ACHN (cell line): ENCODE measurements at regions not wholly inside any gene's neighbourhood (a gene's known extent, or its start where the extent isn't known, plus 50 kb on each side); places are given as distances from the start of the nearest gene placed in this dataset.
A peak's percentile ranks its signal among the peaks of the same experiment; 100 is the strongest.
"Not testable (repeated sequence)": the region's sequence is repeated elsewhere in the genome, so short reads cannot be mapped to it uniquely, and the experiment has no call there.

ENCODE experiments used
- DNase-seq: peaks from one replicate; pipeline ENCODE4 v3.0.0-alpha.2; 2015
- in situ Hi-C: cut with HindIII; loops from 2 replicates; pipeline ENCODE4 v1.10.0; 2017; ENCODE audit warnings: low sequenced_read_pairs, low pct_ligation_motif_present, low pct_unique_long_range_greater_than_20kb

- in situ Hi-C loops = no loop called here
- no peak for DNase-seq
Observed at GRCh38 chr11:97610854-97611253, 1221.0 kb downstream of the JRKL start.

GRCh38 chr11:97611345-97611744 is 1221.5 kb downstream of the JRKL start:
- DNase-seq = no peak
- in situ Hi-C loops = no loop called here

GRCh38 chr11:97614606-97615005 is 1224.8 kb downstream of the JRKL start:
- in situ Hi-C loops = no loop called here
- no peak for DNase-seq

GRCh38 chr11:97615546-97615945 is 1225.7 kb downstream of the JRKL start:
- no peak for DNase-seq
- in situ Hi-C loops = no loop called here

- DNase-seq = no peak
- in situ Hi-C loops = no loop called here
Observed at GRCh38 chr11:97617031-97617430, 1227.2 kb downstream of the JRKL start.

GRCh38 chr11:97620007-97620406 is 1230.2 kb downstream of the JRKL start:
- in situ Hi-C loops = no loop called here
- DNase-seq = no peak

GRCh38 chr11:97621282-97621681 is 1231.5 kb downstream of the JRKL start:
- no peak for DNase-seq
- in situ Hi-C loops = no loop called here

GRCh38 chr11:97622795-97623194 is 1233.0 kb downstream of the JRKL start:
- in situ Hi-C loops = no loop called here
- no peak for DNase-seq

- DNase-seq, in situ Hi-C loops: not testable (repeated sequence)
Observed at GRCh38 chr11:97636741-97637140, 1246.9 kb downstream of the JRKL start.

GRCh38 chr11:97637701-97638100 is 1247.9 kb downstream of the JRKL start:
- in situ Hi-C loops = no loop called here
- DNase-seq = no peak

GRCh38 chr11:97638641-97639224 is 1248.9 kb downstream of the JRKL start:
- no peak for DNase-seq
- in situ Hi-C loops = no loop called here

- in situ Hi-C loops = no loop called here
- DNase-seq = no peak
Observed at GRCh38 chr11:97641988-97642387, 1252.2 kb downstream of the JRKL start.

GRCh38 chr11:97645736-97646135 is 1255.9 kb downstream of the JRKL start:
- no peak for DNase-seq
- in situ Hi-C loops = no loop called here

GRCh38 chr11:97656356-97656755 is 1266.5 kb downstream of the JRKL start:
- DNase-seq = no peak

GRCh38 chr11:97657852-97658251 is 1268.0 kb downstream of the JRKL start:
- in situ Hi-C loops = no loop called here
- DNase-seq = no peak

More at GRCh38 chr11:97656356-97656755, 1266.5 kb downstream of the JRKL start:
- in situ Hi-C loops = no loop called here

- in situ Hi-C loops = no loop called here
- no peak for DNase-seq
Observed at GRCh38 chr11:97667057-97667456, 1277.2 kb downstream of the JRKL start.

- peak; percentile 37 for DNase-seq
- in situ Hi-C loops = no loop called here
Observed at GRCh38 chr11:97683733-97684132, 1293.9 kb downstream of the JRKL start.

GRCh38 chr11:97684486-97685439 is 1295.0 kb downstream of the JRKL start:
- in situ Hi-C loops = no loop called here

GRCh38 chr11:97685695-97686094 is 1295.9 kb downstream of the JRKL start:
- no peak for DNase-seq
- in situ Hi-C loops = no loop called here

More at GRCh38 chr11:97684486-97685439, 1295.0 kb downstream of the JRKL start:
- no peak for DNase-seq

GRCh38 chr11:97687111-97687510 is 1297.3 kb downstream of the JRKL start:
- in situ Hi-C loops = no loop called here
- DNase-seq = no peak
